NCI-H146 treated with DMSO at 0.1 percent for 48 hours (cell line): ENCODE measurements at regions not wholly inside any gene's neighbourhood (a gene's known extent, or its start where the extent isn't known, plus 50 kb on each side); places are given as distances from the start of the nearest gene placed in this dataset.

Source experiments
- DNase-seq: peaks from one replicate; lab custom pipeline; 2025; ENCODE audit not compliant: unreplicated experiment; lab: John Stamatoyannopoulos, UW

DNA sequence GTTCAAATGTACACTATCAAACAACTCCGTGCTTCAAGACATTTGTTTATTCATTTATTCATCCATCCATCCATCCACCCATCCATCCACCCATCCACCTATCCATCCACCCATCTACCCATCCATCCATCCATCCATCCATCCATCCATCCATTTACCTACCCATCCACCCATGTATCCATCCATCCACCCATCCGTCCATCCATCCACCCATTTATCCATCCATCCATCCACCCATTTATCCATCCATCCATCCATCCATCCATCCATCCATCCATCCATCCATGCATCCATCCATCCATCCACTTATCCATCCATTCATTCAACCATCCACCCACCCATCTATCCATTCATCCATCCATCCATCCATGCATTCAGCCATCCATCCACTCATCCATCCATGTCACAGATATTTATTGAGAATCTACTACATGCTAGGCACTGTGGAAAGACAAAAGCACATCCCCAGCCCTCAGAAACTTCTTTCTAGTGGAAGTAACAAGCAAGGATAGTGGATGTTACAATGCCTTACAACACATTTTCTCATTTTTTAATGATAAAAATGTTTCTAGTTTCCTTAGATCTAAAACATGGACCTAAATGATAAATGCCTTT is 237.6 kb downstream of the ZNF536 start:
- no peak for DNase-seq

DNA sequence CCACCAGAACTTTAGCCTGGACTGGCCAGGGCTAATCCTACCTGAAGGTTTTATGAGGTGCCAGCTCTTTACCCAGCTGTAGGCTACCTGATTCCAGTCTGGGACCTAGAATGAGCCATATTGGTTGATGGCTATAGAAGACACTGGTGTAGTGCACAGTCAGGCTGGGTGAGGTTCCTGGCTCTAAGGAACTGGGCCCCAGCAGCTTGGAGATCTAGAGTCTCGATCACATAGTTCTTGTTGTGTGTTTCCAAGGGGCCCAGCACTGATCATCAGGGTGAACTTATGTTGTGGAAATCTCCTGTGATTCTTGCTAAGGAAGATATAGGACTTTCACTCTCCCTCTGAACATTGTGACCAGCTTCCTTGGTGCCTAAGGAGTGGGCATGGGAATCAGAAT is 236.3 kb downstream of the ZNF536 start:
- no peak for DNase-seq
